ENCODE measurements at regions not wholly inside any gene's neighbourhood (a gene's known extent, or its start where the extent isn't known, plus 50 kb on each side); places are given as distances from the start of the nearest gene placed in this dataset.

DNA sequence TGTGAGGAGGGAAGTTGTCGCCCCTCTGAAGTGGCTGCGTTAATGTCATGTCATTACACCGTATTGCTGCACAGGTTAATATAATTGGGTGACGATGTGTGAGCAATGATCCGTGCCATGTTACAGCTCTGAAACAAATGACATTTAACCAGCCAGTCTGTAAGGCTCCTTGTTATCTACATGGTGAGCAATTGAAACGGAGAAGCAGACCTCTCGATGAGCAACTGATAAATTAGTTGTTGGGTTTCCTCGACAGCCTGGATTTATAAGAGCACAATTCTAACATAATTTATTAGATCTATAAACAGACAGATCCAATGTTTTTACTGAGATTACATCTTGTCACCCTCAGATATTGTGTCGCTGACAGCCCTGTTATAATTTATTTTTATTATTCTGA lies 49.9 kb upstream of the MAFB start:
- no peak for DNase-seq (ENCODE audit: low spot score)

DNA sequence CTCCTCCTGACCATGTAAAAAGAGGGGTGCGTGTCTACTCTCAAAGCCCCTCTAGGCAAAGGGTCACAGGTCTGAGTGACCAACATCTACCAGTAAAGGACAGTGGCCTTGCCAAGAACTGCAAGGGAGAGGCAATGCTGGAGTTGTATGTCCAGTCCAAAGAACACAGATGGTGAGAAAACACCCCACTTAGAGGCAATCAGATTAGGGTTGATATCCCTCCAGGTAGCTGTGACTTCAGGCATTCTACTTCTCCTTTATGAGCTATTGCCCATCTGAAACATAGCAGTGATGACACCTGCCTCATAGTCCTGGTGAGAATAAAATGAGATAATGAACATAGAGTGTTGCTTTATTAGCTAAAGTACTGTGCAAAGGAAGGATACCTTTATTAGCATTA lies 50.8 kb upstream of the MAFB start:
- no peak for DNase-seq (ENCODE audit: low spot score)

GRCh38 chr20:40741507-40742106 lies 52.6 kb upstream of the MAFB start:
- peak; percentile 55 for DNase-seq (ENCODE audit: low spot score)

GRCh38 chr20:40743141-40743775 lies 54.2 kb upstream of the MAFB start:
- no peak for DNase-seq (ENCODE audit: low spot score)

GRCh38 chr20:40744072-40744817 lies 55.2 kb upstream of the MAFB start:
- no peak for DNase-seq (ENCODE audit: low spot score)

DNA sequence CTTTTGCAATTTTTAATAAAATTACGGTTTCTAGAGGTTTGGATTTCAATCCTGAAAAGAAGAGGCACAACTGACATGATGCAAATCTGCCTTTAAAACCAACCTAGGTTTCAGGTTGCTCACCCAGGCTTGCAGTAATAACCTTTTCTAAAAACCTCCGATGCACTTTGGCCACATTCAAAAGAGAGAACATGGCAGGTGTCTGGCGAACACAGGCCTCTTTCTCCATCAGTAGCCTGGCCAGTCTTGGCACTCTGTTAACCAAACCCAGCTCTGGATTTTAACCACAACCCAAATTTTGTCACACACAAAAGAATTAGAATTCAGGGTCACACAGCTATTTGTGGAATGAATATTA lies 55.8 kb upstream of the MAFB start:
- no peak for DNase-seq (ENCODE audit: low spot score)

DNA sequence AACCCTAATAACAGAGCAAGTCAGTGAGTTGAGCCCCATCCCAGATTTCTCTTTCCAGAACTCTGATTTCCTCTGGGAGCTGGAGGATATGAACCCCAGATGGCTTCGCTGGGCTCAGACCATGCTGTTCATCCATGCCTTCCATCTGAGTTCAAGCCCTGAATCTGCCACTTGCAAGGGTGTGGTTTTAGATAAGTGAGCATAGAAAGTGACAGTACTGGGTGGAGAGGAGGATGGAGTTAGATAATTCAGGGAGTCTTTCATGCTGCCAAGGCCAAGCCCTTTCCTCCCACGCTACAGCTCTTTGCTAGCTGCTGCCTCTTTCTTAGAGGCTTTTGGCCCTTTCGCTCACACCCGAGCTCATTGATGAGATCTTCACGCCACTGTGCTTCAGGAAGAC lies 57.2 kb upstream of the MAFB start:
- no peak for DNase-seq (ENCODE audit: low spot score)

- DNase-seq (ENCODE audit: low spot score): no peak
These were observed 59.1 kb upstream of the MAFB start for GRCh38 chr20:40748182-40748581.

- DNase-seq (ENCODE audit: low spot score): no peak
These were observed 61.0 kb upstream of the MAFB start for GRCh38 chr20:40749985-40750506.

DNA sequence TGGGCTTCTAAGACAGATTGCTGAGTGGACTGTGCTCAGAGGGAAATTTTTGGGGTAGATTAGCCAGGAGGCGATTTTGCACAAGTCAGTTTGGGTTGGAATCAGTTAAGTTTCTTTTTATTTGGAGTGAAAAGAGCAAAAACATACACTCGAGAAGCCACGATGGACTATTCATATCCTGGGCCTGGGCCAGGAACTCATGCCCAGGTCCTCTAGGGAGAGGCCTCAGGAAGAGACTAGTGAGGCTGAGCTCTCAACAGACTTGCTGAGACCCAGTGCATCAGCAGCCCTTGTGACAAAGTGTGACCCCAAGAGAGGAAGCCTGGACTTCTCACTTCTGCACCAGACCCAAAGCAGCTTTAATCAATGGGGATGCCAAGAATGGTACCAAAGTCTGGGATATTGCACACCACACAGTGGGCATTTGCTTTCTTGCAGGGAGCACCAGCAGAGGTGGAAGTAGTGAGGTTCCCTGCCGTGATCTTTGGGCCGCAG lies 61.6 kb upstream of the MAFB start:
- no peak for DNase-seq (ENCODE audit: low spot score)

GRCh38 chr20:40753472-40753871 lies 64.4 kb upstream of the MAFB start:
- no peak for DNase-seq (ENCODE audit: low spot score)

- no peak for DNase-seq (ENCODE audit: low spot score)
These were observed 65.4 kb upstream of the MAFB start for GRCh38 chr20:40754339-40754943.

DNA sequence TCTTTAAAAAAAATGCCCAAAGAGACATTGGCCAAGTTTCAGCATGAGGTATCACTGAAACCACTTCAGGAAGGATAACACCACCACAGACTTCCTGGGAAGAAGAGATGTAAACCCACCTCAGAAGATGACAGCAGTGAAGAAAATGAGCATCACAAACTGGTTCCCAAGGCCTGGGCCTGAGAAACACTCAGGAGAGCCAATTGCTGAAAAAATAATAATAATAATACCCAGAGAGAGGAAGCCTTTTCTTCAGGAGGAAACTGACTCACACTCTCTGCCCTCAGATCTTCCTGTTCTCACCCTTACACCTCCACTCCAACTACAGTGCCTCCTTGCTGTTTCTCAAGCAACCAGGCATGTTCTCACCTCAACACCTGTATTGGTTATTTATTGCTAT lies 68.1 kb upstream of the MAFB start:
- DNase-seq (ENCODE audit: low spot score): no peak

DNA sequence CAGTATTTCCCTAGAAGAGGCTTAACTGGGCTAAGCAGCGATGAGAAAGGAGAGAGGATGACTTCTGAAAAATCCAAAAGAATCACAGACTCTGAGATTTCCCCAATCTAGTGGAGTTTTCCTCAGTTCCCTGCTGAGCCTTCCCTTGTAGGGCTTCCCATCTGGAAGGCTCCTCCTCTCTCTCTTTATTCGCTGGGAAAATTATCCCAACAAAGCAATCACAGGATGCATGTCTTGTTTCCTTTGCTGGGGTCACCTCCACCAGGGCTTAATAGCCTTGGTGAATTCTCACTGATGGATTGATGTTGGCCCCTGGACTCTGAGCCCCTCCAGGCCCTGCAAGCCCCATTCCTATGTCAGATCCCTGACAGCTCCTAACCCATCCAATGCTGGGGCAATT lies 69.8 kb upstream of the MAFB start:
- no peak for DNase-seq (ENCODE audit: low spot score)

DNA sequence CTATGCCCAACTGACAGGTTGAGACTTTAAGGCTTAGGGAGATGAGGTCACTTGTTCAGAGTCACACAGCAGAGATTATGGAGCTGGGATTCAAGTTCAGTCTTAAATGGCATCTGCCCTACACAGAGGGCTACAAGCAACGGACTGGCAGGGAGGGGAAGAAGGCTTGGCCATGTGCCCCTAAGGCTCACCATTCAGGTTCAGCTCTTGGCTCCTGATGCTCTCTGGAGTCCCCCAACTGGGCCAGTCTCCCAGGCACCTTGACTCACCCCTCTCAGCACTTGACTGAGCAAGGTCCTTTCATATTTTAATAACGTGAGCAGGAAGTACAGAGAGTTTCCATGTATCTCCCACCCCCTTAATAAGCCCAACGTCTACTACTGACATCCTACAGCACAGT lies 71.4 kb upstream of the MAFB start:
- no peak for DNase-seq (ENCODE audit: low spot score)

DNA sequence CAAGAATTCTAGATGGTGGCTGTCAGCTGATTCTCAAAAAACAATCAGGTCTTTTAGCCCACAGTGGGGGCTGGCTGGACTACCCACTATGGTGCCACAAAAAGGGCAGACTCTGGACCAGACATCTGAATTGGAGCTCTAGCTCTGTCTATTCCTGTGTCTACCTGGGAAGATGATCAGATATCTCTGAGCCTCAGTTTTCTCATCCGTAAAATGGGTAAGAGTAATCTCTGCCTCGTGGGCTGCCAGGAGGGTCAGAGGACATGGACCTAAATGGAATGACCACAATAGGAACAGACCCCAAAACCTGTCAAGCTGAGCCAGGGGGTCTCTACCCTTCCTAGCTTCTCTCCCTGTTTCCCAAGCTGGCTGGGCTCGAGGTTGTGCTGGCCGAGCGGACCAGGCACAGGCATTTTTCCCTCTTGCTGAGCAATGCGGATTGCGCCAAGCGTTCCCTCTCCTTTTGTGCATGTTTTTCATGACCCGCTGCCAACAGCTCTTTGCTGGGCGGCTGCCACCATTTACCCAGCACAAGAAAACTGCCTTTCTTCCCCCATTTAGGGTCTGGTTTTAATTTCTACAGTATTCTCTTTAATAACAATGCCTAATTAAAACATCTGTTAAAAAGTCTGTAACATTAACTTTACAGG lies 74.7 kb upstream of the MAFB start:
- no peak for DNase-seq (ENCODE audit: low spot score)

GRCh38 chr20:40765814-40766480 lies 76.9 kb upstream of the MAFB start:
- DNase-seq (ENCODE audit: low spot score): no peak

DNA sequence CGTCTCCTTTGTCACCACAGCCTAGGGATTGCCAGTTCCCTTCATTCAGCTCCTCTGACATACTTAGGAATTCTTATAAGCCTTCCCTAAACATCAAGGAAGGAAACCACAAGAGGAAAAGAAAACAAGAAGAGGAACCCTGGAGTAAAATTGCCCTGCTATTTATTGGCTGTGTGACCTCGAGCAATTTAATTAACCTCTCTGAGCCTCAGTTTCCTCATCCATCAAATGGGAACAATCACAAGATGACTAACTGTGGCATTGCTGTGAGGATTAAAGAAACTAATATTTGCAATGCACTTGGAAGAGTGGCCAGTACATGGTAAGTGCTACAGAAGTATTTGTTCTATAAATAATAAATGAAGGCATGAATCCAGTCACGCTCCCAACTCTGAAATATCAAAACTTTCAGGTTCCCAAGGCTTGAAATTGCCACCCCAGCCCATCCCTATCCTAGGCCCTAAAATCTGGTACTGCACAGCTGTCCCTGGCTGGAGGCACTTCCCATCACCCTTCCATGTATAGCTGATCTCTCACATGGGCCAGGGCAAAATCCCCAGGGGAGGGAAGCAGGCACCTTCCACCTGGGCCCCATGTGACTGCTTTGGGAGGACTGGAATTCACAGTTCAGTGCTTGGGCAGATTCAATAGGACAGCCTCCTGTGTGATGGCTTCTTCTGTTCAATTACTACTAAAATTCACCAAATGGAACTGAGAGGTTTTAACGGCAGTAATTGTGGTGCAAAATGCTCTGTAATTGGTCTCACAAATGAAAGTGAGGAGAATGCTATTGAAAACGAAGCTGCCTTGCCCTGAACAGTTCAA lies 78.0 kb upstream of the MAFB start:
- no peak for DNase-seq (ENCODE audit: low spot score)

DNA sequence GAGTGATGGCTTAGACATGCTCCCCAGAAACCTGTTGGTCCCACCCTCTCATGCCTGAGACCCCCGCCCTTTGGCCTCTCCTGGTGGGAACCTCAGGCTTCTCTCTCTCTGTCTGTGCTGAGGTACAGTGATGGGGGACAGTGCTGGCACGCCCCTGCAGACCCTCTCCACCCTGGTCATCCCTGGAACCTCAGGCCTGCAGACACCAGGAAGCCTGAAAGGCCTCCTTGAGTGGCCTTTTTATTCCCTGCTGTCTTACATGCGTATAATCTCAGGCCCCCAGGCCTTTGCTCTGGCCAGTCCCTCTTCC lies 78.5 kb upstream of the MAFB start:
- no peak for DNase-seq (ENCODE audit: low spot score)

- DNase-seq (ENCODE audit: low spot score): no peak
These were observed 79.1 kb upstream of the MAFB start for GRCh38 chr20:40768105-40768504.

DNA sequence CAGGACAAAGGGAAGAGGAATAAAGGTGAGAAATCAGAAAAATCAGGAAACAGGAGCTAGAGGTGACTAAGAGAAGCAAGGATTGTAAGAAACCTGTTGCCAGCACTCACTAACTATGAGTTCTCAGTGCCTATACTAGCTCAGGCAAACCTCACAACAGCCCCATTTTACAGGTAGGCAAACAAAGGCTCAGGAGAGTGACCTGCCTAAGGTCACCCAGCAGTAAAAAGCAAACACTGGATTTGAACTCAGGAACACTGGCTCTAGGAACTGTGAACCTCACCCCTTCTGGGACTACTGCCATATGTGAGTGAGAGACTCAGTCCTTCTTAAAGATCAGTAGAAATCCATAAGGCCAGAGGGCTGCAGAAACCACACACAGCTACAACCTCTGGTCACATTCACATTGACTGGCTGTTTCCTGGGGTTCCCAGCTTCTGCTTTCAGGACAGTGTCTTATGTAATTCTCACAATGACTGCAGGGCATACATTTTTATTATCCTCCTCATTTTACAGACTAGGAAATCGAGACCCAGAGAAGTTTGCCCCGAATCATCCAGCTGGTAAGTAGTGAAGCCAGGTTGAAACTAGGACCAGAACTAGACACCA lies 80.7 kb upstream of the MAFB start:
- no peak for DNase-seq (ENCODE audit: low spot score)

All from AG08395 (cell line).